ENCODE measurements at regions not wholly inside any gene's neighbourhood (a gene's known extent, or its start where the extent isn't known, plus 50 kb on each side); places are given as distances from the start of the nearest gene placed in this dataset.
"Not testable (repeated sequence)": the region's sequence is repeated elsewhere in the genome, so short reads cannot be mapped to it uniquely, and the experiment has no call there.

GRCh38 chr5:50343715-50344114 is 97.4 kb downstream of the EMB start:
- no peak for DNase-seq

GRCh38 chr5:50340757-50341156 is 100.3 kb downstream of the EMB start:
- DNase-seq, result no peak

- not testable (repeated sequence) for DNase-seq
Observed at GRCh38 chr5:50330633-50331032, 110.5 kb downstream of the EMB start.

DNA sequence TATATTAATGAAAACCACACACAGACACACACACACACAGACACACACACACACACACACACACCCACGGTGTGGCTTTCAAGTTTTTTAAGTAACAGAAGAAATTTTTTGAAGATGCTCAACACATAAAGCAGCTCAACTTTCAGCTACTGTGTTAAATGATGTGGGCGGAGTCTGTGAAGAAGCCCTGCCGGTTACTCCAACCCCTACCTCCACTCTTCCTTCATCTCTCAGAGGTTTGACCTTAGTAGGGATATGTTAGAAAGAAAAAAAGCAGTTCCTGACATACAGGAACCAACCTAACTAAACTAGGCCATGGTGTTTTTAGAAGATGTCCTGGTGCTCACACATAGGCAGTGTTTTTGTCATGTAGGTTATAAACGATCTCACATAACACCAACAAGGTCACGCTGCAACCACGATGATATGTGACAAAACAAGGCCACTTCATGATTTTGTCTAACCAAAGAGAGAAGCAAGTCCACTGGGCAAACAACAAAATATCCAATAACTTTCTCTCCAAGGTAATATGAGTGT is 112.8 kb downstream of the EMB start:
- no peak for DNase-seq

- DNase-seq, result no peak
Observed at GRCh38 chr5:50325237-50325832, 115.8 kb downstream of the EMB start.

- no peak for DNase-seq
Observed at GRCh38 chr5:50320131-50320749, 120.8 kb downstream of the EMB start.

DNA sequence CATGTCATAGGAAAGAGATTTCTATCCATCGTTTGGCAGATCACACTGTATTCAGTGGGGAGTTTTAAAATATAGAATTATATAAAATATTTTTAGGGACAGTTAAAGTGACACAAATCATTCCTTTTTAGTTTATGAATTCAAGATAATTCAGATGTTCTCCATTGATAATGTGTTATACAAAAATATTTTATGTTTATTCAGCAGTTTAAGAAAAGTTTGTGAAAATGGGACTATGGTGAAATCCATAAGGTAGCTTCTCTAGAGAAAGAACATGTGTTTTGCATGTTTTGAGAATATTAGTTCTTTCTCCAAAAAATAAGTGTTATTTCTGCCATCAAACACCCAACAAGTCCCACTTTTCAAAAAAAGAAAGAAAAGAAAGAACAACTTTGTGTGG is 122.9 kb downstream of the EMB start:
- DNase-seq, result no peak

DNA sequence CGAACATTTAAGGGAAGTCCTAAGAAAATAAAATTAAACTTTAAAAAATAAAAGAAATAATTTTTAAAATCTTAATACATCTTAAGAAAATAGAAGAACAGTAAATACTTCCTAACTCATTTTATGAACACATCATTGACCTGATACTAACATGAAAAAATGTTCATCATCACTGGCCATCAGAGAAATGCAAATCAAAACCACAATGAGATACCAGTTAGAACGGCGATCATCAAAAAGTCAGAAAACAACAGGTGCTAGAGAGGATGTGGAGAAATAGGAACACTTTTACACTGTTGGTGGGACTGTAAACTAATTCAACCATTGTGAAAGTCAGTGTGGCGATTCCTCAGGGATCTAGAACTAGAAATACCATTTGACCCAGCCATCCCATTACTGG is 134.6 kb downstream of the EMB start:
- not testable (repeated sequence) for DNase-seq

- peak; percentile 1 for DNase-seq
Observed at GRCh38 chr5:50302815-50303490, 138.1 kb downstream of the EMB start.

DNA sequence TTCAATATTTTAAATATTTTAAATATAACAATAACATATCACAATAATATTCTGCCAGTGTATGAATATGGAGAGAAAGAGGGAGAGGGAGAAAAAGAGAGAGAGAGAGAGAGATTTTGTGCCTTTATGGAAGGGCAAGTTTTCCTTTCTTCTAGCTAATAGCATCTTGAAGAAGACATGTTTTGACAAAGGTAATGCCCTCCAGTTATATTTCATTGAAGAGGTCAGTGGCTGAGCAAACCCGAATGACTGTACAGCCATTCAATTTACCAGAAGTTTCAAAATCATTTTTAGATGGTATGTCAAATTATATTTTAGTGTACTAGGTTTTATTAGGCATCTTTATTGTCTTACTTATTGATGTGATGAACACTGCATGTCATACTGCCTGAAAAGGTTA is 139.3 kb downstream of the EMB start:
- no peak for DNase-seq

- no peak for DNase-seq
Observed at GRCh38 chr5:50300878-50301277, 140.2 kb downstream of the EMB start.

GRCh38 chr5:50299896-50300295 is 141.2 kb downstream of the EMB start:
- DNase-seq, result no peak

- no peak for DNase-seq
Observed at GRCh38 chr5:50292735-50293394, 148.2 kb downstream of the EMB start.

- DNase-seq, result not testable (repeated sequence)
Observed at GRCh38 chr5:50280461-50280860, 160.6 kb downstream of the EMB start.
